Activated T-cell treated with anti-CD3 and anti-CD28 coated beads, Interleukin-2, amount 50 U/mL, for 4 hours (primary cell): ENCODE measurements at regions not wholly inside any gene's neighbourhood (a gene's known extent, or its start where the extent isn't known, plus 50 kb on each side); places are given as distances from the start of the nearest gene placed in this dataset.

ENCODE experiments used
- ATAC-seq, 2 donors: fragments of 200-7000 bp; cut with Tn5 transposase; one replicate each; pipeline ENCODE4 v1.10.0; 2021
- DNase-seq: peaks from one replicate; pipeline ENCODE4 v3.0.0-alpha.2; 2020
- H3K27me3 Mint-ChIP-seq: one replicate; pipeline ENCODE4 v1.8.0; 2021; ENCODE audit warnings: low read depth, mixed read lengths
- H3K36me3 Mint-ChIP-seq: one replicate; pipeline ENCODE4 v1.8.0; 2022; ENCODE audit warnings: mixed read lengths; ENCODE audit not compliant: insufficient read depth
- H3K4me1 Mint-ChIP-seq: one replicate; pipeline ENCODE4 v1.8.0; 2021; ENCODE audit warnings: low read depth, mixed read lengths
- H3K4me3 Mint-ChIP-seq: one replicate; pipeline ENCODE4 v1.8.0; 2021; ENCODE audit warnings: mild to moderate bottlenecking, moderate library complexity, mixed read lengths
- H3K9me3 Mint-ChIP-seq: one replicate; pipeline ENCODE4 v1.8.0; 2021; ENCODE audit warnings: mixed read lengths

DNA sequence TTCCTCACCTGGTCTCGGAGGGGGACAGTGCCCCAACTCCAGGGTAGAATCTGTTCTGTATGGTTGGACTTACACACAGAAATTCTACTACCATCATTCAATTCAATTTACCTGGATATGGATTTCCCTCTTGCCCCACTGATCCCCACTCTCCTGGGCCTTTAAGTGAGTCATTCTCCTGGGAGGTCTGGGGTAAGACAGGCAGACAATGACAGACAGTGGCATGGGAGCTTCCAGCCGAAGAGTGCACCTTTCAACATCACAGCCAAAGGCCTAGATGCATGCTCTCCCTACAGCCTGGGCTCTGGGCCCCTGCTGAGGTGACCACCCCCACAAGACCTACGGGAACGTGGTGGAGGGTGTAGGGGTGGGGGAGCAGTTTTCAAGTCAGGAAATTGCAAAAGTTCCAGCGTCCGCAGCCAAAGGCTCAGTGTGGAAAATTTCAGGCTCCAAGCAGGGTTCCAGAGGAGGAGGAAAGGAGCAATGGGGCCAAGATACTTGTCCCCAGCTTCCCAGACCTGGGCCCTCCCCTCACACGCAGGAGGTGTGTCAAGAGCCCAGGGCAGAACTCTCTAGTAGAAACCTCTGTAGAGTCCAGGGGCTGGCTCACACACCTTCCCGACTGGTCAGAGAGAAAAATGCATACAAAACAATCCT is 296.4 kb downstream of the CYP26B1 start:
- Mint-ChIP-seq H3K9me3 (peaks cover 8% of the 10 kb centered on the region), H3K27me3 (peaks cover 8% of the 10 kb centered on the region), H3K36me3 (no peaks in the 10 kb centered on the region), H3K4me3 (no peak overlapping the region), H3K4me1 (no peaks in the 10 kb centered on the region)
- DNase-seq (no peak), ATAC-seq (no peak)

DNA sequence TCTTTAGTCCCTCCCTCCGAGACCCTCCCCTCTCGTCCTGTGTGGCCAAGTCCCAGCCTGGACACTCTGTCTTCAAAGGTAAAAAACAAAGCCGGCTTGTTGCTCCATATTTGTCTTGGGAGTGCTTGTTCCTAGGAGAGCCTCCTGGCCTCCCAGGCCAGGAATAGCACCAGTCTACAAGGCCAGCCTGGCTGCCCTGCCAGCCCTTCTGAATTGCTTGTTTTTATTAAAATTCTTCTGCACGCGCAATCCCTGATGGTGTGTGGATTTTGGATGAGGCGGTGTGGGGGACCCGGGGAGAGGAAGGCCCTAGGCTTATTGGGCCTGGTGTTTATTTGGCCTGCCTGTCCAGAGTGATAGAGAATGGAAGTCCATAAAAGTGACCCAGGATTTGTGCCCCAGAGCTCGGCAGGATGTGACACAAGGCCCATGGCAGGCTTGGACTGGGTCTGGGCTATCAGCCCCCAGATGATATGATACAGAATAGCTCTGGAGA is 297.3 kb downstream of the CYP26B1 start:
- Mint-ChIP-seq H3K4me1 (no peaks in the 10 kb centered on the region), H3K27me3 (peaks cover 8% of the 10 kb centered on the region), H3K36me3 (no peaks in the 10 kb centered on the region), H3K4me3 (no peak overlapping the region), H3K9me3 (peaks cover 4% of the 10 kb centered on the region)
- ATAC-seq (no peak), DNase-seq (no peak)

GRCh38 chr2:71849607-71850305 is 297.9 kb downstream of the CYP26B1 start:
- H3K4me3 Mint-ChIP-seq = no peak overlapping the region
- ATAC-seq = no peak
- H3K36me3 Mint-ChIP-seq = no peaks in the 10 kb centered on the region
- peaks cover 8% of the 10 kb centered on the region for H3K27me3 Mint-ChIP-seq
- no peak for DNase-seq
- H3K9me3 Mint-ChIP-seq = no peaks in the 10 kb centered on the region
- no peaks in the 10 kb centered on the region for H3K4me1 Mint-ChIP-seq

DNA sequence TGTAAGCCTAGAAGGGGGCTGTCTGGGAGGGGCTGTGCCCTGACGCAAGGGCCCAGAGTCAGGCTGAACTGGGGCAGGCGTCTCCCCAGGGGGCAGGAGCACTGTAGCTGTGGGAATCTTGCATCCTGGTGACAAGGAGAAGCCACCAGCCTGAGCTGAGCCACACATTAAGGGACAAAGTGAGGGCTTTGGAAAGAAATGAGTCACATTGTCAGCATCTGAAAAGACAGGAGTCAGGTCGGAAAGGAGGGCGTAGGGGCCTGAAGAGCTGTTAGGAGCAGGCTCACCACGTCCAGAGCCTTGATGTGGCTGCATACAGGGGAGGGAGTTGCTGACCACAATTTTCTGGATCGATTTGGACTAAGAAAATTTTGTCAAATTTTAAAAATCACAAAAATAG is 298.6 kb downstream of the CYP26B1 start:
- peaks cover 8% of the 10 kb centered on the region for H3K27me3 Mint-ChIP-seq
- no peaks in the 10 kb centered on the region for H3K36me3 Mint-ChIP-seq
- ATAC-seq = no peak
- no peaks in the 10 kb centered on the region for H3K9me3 Mint-ChIP-seq
- no peak overlapping the region for H3K4me3 Mint-ChIP-seq
- no peak for DNase-seq
- H3K4me1 Mint-ChIP-seq = no peaks in the 10 kb centered on the region

DNA sequence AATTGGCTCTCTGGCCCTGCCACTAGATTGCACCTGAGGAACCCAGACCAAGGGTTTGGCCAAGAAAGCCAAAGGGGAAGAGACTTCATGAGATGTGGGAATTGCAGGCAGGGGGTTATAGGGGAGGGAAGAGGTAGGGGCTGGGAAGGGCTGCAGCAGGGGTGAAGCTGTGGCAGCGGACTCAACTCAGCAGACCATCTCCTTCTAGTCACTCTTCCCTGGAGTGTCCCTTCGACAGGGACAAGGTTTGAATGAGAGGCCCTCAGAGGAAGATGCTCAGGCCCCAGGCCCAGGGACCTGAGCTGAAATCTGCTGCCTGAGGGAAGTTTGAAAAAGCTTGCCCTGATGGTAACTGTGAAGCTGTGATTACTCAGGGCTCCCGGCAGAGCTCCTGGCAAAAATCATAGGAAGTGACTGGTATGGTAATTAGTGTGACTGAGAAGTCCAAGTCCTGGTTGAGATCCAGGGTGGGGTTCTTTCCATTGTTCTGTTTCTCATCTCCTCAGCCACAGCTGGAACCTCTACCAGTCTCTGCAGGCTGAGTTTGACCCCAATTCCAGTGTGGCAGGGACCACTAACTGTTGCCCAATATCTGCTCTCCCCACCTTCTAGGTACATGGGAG is 300.9 kb downstream of the CYP26B1 start:
- Mint-ChIP-seq H3K4me3 (no peak overlapping the region), H3K9me3 (no peaks in the 10 kb centered on the region)

GRCh38 chr2:71846072-71846471 is 301.6 kb downstream of the CYP26B1 start:
- ATAC-seq (no peak), DNase-seq (no peak)
- Mint-ChIP-seq H3K4me3 (no peak overlapping the region), H3K4me1 (no peaks in the 10 kb centered on the region), H3K9me3 (no peaks in the 10 kb centered on the region), H3K27me3 (peaks cover 10% of the 10 kb centered on the region), H3K36me3 (no peaks in the 10 kb centered on the region)

More for the DNA sequence above, 300.9 kb downstream of the CYP26B1 start:
- DNase-seq (no peak), ATAC-seq (no peak)
- H3K4me1 Mint-ChIP-seq = no peaks in the 10 kb centered on the region
- H3K27me3 Mint-ChIP-seq = peaks cover 10% of the 10 kb centered on the region
- H3K36me3 Mint-ChIP-seq = no peaks in the 10 kb centered on the region

- Mint-ChIP-seq H3K36me3 (no peaks in the 10 kb centered on the region), H3K27me3 (peaks cover 8% of the 10 kb centered on the region), H3K9me3 (no peaks in the 10 kb centered on the region), H3K4me1 (no peaks in the 10 kb centered on the region), H3K4me3 (no peak overlapping the region)
- DNase-seq (no peak), ATAC-seq (no peak)
Observed at GRCh38 chr2:71844967-71845366, 302.7 kb downstream of the CYP26B1 start.

- H3K4me3 Mint-ChIP-seq = no peak overlapping the region
- H3K4me1 Mint-ChIP-seq = no peaks in the 10 kb centered on the region
- no peaks in the 10 kb centered on the region for H3K9me3 Mint-ChIP-seq
- H3K36me3 Mint-ChIP-seq = no peaks in the 10 kb centered on the region
- ATAC-seq (no peak), DNase-seq (no peak)
- H3K27me3 Mint-ChIP-seq = peaks cover 8% of the 10 kb centered on the region
Observed at GRCh38 chr2:71843391-71843850, 304.2 kb downstream of the CYP26B1 start.

GRCh38 chr2:71842744-71843143 is 304.9 kb downstream of the CYP26B1 start:
- ATAC-seq = no peak
- Mint-ChIP-seq H3K27me3 (peaks cover 8% of the 10 kb centered on the region), H3K4me1 (no peaks in the 10 kb centered on the region), H3K4me3 (no peak overlapping the region), H3K36me3 (no peaks in the 10 kb centered on the region), H3K9me3 (no peaks in the 10 kb centered on the region)
- DNase-seq = no peak

- no peaks in the 10 kb centered on the region for H3K4me1 Mint-ChIP-seq
- no peak for ATAC-seq
Observed at GRCh38 chr2:71839826-71840225, 307.8 kb downstream of the CYP26B1 start.

DNA sequence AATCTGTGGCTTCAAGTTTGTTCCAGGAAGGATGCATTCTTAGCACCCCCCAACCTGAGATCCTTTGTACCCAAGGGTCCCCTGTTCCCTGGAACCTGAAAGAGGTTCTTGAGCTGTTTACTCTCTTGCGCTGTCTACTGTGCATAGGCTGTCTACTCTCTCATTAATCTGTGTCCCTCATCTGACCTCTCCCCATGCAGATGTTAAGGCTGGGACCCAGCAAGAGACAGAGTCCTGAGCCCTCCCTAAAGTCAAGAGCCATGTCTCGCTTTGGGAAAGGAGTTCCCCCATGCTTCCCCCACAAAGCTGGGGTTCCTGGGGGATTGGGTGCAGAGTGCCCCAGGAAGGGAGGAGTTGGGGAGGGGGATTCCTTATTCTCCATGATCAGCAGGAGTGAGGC is 312.9 kb downstream of the CYP26B1 start:
- Mint-ChIP-seq H3K4me1 (no peaks in the 10 kb centered on the region), H3K4me3 (no peak overlapping the region), H3K36me3 (no peaks in the 10 kb centered on the region), H3K27me3 (no peaks in the 10 kb centered on the region), H3K9me3 (no peaks in the 10 kb centered on the region)
- ATAC-seq (no peak), DNase-seq (no peak)

More at GRCh38 chr2:71839826-71840225, 307.8 kb downstream of the CYP26B1 start:
- no peak overlapping the region for H3K4me3 Mint-ChIP-seq
- H3K27me3 Mint-ChIP-seq = peaks cover 8% of the 10 kb centered on the region
- no peaks in the 10 kb centered on the region for H3K9me3 Mint-ChIP-seq
- H3K36me3 Mint-ChIP-seq = no peaks in the 10 kb centered on the region
- no peak for DNase-seq

DNA sequence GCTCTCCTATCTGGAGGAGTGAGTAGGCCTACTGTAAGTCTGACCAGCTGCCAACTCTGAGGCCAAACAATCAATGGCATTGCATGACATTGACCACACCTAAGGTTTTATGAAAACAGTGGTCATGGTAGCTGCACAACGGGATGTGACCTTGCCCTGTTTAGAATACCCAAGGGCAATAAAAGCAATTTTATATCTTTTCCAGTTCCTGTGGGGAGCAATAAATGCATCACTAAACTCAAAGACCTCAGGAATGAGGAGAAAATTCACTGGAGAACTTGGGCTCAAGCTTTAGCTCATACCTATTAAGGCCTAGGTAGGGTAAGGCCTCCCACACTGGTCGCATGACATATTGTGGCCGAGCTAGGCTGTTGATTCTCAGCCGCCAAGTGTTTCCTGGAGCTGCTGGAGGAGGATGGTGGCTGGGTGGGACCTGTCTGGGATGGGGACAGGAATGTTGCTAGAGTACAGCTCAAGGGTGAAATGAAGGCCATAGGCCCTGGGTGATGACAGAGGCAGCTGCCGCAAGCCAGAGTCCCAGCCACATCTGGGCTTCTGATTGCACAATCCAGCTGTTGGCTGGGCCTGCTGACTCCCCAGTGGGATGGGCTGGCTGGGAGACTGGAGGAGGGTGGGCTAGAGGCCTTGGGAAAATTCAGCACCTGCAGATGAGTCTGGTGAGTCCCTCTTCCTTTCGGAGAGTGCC is 313.7 kb downstream of the CYP26B1 start:
- Mint-ChIP-seq H3K36me3 (no peaks in the 10 kb centered on the region), H3K4me3 (no peak overlapping the region), H3K9me3 (no peaks in the 10 kb centered on the region), H3K27me3 (no peaks in the 10 kb centered on the region), H3K4me1 (no peaks in the 10 kb centered on the region)
- no peak for DNase-seq
- ATAC-seq = no peak

DNA sequence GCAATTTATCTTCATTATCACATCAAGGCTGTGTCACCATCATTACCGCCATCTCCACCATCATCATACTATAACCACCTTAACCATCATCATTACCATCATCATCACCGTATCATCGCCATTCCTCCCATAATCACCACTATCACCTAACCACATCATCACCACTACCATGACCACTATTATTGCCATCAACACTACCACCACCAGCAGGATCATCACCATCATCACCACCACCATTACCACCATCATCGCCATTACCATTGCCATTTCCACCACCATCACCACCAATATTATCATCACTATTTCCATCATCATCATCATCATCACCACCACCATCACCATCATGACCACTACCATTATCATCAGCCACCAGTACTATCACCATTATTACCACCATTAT is 314.4 kb downstream of the CYP26B1 start:
- Mint-ChIP-seq H3K9me3 (no peaks in the 10 kb centered on the region), H3K27me3 (no peaks in the 10 kb centered on the region), H3K36me3 (no peaks in the 10 kb centered on the region), H3K4me3 (no peak overlapping the region), H3K4me1 (no peaks in the 10 kb centered on the region)
- ATAC-seq (no peak), DNase-seq (no peak)

DNA sequence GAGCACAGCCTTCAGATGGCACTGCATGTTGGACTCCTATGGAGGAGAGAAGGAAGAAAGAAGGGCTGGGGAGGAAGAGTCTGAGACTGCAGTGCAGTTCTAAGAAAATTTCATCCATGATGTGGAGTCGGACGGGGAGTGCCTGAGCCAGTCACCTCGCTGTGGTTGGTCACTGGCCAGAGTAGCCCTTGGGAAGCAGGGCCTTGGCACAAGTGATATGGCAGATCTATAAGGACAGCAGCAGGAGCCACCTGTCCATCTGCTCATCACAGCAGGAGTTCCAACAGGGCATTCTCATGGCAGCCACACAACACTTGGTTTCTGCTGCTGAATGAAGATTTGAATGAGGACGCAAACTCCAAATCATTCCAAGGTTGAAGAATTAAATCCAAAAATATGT is 314.8 kb downstream of the CYP26B1 start:
- ATAC-seq (no peak), DNase-seq (no peak)
- Mint-ChIP-seq H3K4me1 (no peaks in the 10 kb centered on the region), H3K9me3 (no peaks in the 10 kb centered on the region), H3K36me3 (no peaks in the 10 kb centered on the region), H3K4me3 (no peak overlapping the region), H3K27me3 (no peaks in the 10 kb centered on the region)
